Transverse colon (tissue), 4 donors: ENCODE measurements at regions not wholly inside any gene's neighbourhood (a gene's known extent, or its start where the extent isn't known, plus 50 kb on each side); places are given as distances from the start of the nearest gene placed in this dataset.

ENCODE experiments used
- DNase-seq: peaks from one replicate; pipeline ENCODE4 v3.0.0-alpha.2; 2019
- H3K27ac ChIP-seq, 4 donors: fragments of 200-600 bp; sonication (generic); 2 replicates each; pipeline ENCODE4 v1.5.1; 2016 to 2018; ENCODE audit warnings: inconsistent platforms in 4 of 4
- H3K27me3 ChIP-seq: fragments of 200-600 bp; sonication (generic); 2 replicates; pipeline ENCODE4 v1.5.1; 2017; ENCODE audit warnings: inconsistent platforms
- H3K36me3 ChIP-seq, 4 donors: fragments of 200-600 bp; sonication (generic); 2 replicates each; pipeline ENCODE4 v1.5.1; 2017 to 2019; ENCODE audit warnings: inconsistent platforms in 4 of 4
- H3K4me1 ChIP-seq, 4 donors: fragments of 200-600 bp; sonication (generic); 2 replicates each; pipeline ENCODE4 v1.5.1; 2017 to 2020; ENCODE audit warnings: inconsistent platforms in 4 of 4
- H3K4me3 ChIP-seq, 4 donors: fragments of 200-600 bp; sonication (generic); 1 replicate in 1 of 4; 2 replicates in 3 of 4; pipeline versions ENCODE4 v1.5.1 to v1.6.1; 2017 to 2019; ENCODE audit warnings: inconsistent platforms in 4 of 4
- H3K9me3 ChIP-seq, 2 donors: fragments of 200-600 bp; sonication (generic); 2 replicates each; pipeline ENCODE4 v1.5.1; 2017 to 2019; ENCODE audit warnings: inconsistent platforms in 2 of 2
- EP300 ChIP-seq: sonication (generic); formaldehyde crosslinking; IDR thresholded peaks from one replicate; pipeline ENCODE4 v1.6.1; 2017; ENCODE audit warnings: antibody characterized with exemption, low read depth
- POLR2A ChIP-seq: fragments of 450-650 bp; IDR thresholded peaks from one replicate; pipeline ENCODE4 v1.6.1; 2016; ENCODE audit warnings: antibody characterized with exemption, mild to moderate bottlenecking, moderate library complexity
- POLR2AphosphoS5 ChIP-seq, 3 donors: sonication (generic); formaldehyde crosslinking; IDR thresholded peaks; one replicate each; pipeline ENCODE4 v1.6.1; 2016; ENCODE audit warnings: antibody characterized with exemption in 3 of 3
- WGBS, 2 donors: methylation state at CpG; one replicate each; pipeline ENCODE4 v1.1.5; 2018; ENCODE audit warnings: low coverage in 1 of 2; 5-methylcytosine and 5-hydroxymethylcytosine counted together
- in situ Hi-C, 4 donors: fragments of 200-750 bp; cut with MboI; loops; one replicate each; pipeline versions ENCODE4 v1.15.0 to v1.15.1; 2017; ENCODE audit warnings: low sequenced_read_pairs in 3 of 4, low pct_ligation_motif_present in 1 of 4, low pct_unique_long_range_greater_than_20kb in 1 of 4
- intact Hi-C: fragments of 100-400 bp; cut with DNase I; formaldehyde crosslinking; loops from one replicate; pipeline ENCODE4 v1.15.1; 2023; ENCODE audit warnings: low total_unique reads
- TF ChIP-seq, protein P1 (sequence below), 5 experiments: fragments of 200-600 bp in 3 of 5; fragments of 450-650 bp in 2 of 5; sonication (generic) in 3 of 5; IDR thresholded peaks; 1 replicate in 2 of 5; 2 replicates in 3 of 5; pipeline ENCODE4 v1.5.1; 2016 to 2017; ENCODE audit warnings: antibody characterized with exemption in 5 of 5, inconsistent platforms in 3 of 5, mild to moderate bottlenecking in 2 of 5, moderate library complexity in 1 of 5

DNA sequence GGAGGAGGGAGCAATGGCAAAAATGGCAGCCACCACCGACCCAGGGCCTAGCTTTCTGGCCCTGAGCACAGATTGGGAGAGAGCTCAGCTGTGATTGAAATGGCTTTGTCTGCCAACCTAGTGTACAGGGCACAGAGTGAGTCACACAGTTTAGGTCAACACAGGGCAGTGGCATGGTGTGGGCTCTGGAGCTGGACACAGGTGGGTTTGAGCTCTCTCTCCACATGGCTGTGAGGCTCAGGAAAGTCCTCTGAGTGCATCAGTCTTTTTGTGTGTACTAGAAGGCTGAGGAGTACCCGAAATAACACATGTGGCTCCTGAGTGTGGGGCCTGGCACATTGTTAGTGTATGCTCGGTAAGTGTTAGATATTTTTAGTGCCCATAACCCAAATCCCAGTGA lies 60.2 kb upstream of the LOXL4 start:
- Histone ChIP-seq H3K4me1 (peaks cover 0 to 9% (median 2%) of the 10 kb centered on the region in 4 donors), H3K27me3 (no peaks in the 10 kb centered on the region), H3K36me3 (no peaks in the 10 kb centered on the region), H3K9me3 (no peaks in the 10 kb centered on the region), H3K4me3 (no peak overlapping the region), H3K27ac (no peak overlapping the region)
- WGBS, 2 donors: 69% methylated on average over 3 of the region's 3 CpGs; no CpG with 5 or more reads in 1 of the 2 donors
- intact Hi-C loops (no loop called here), in situ Hi-C loops (no loop called here)
- TF ChIP-seq, protein P1, sequence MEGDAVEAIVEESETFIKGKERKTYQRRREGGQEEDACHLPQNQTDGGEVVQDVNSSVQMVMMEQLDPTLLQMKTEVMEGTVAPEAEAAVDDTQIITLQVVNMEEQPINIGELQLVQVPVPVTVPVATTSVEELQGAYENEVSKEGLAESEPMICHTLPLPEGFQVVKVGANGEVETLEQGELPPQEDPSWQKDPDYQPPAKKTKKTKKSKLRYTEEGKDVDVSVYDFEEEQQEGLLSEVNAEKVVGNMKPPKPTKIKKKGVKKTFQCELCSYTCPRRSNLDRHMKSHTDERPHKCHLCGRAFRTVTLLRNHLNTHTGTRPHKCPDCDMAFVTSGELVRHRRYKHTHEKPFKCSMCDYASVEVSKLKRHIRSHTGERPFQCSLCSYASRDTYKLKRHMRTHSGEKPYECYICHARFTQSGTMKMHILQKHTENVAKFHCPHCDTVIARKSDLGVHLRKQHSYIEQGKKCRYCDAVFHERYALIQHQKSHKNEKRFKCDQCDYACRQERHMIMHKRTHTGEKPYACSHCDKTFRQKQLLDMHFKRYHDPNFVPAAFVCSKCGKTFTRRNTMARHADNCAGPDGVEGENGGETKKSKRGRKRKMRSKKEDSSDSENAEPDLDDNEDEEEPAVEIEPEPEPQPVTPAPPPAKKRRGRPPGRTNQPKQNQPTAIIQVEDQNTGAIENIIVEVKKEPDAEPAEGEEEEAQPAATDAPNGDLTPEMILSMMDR (IDR thresholded peaks at IDR 0.05): no peak
- TF ChIP-seq POLR2AphosphoS5 (IDR thresholded peaks at IDR 0.05) (no peak), EP300 (no peak), POLR2A (no peak)
- DNase-seq: no peak

DNA sequence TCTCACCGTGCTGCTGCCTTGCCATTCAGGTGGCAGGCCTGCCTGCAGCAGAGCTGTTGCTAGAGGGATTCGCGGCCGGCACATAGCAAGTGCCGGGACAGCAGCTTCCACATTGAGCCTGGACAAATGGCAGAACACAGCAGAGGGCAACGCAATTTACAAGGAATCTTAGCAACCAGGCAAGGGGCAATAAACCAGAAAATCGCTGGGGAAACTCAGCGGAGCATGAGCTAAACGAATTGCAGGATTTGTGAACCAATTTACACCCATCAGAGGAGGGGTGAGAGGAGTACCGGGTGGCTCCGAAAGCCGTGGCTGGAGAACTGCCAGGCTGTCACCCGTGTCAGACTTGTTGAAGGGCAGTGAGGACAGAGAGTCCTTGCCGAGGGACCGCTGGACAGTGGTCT lies 58.6 kb upstream of the LOXL4 start:
- Histone ChIP-seq H3K36me3 (no peaks in the 10 kb centered on the region), H3K4me3 (no peak overlapping the region), H3K4me1 (peaks cover 0 to 9% (median 3%) of the 10 kb centered on the region in 4 donors), H3K27me3 (no peaks in the 10 kb centered on the region), H3K27ac (no peak overlapping the region), H3K9me3 (no peaks in the 10 kb centered on the region)
- in situ Hi-C loops (no loop called here), intact Hi-C loops (no loop called here)
- DNase-seq: no peak
- WGBS, 2 donors: 36% methylated on average over 15 of the region's 15 CpGs; no CpG with 5 or more reads in 1 of the 2 donors
- TF ChIP-seq, protein P1 (IDR thresholded peaks at IDR 0.05): no peak
- TF ChIP-seq POLR2AphosphoS5 (IDR thresholded peaks at IDR 0.05): no peak
- no peak for TF ChIP-seq POLR2A
- TF ChIP-seq EP300: no peak

DNA sequence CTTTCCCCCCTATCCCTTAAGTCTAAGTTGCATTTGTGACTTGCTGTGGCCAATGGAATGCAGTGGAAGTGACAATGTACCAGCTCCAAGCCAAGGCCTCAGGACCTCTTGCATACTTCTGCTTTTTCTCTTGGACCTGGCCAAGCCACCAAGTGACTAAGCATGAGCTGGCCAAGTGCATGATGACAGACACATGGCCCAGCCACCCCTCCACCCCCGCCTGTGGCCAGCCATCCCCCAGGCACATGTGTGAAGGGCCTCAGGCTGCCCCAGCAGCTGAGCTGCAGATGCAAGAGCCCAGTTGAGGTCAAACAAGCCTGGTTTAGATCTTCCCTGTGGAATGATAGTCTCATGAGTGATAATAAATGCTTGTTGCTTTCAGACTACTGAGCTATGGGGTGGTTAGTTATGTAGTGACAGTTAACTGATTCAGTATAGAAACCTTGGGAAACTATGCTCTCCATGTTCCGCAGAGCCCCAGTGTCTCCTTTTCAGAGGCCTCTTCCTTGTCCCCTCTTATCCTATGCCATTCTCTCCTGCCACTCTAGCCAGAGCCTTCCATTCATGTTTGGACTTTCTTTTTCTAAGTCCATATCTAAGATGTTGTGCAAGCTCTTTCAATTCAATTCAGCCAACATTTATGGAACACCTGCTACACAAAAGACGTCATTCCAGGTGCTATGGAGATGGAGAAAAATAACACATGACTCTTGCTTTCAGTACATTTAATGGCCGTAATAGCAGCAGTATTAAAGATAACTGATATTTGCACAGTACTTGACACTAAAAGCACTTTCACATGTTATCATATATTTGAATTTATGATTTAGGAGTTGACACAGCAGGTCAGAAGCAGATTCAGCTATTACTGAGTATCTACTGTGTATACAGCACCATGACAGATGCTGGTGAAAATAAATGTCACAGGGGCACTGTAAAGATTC lies 55.5 kb upstream of the LOXL4 start:
- DNase-seq: peak; percentile 29
- TF ChIP-seq POLR2A (no peak), POLR2AphosphoS5 (IDR thresholded peaks at IDR 0.05) (peak in 2 of 3 donors; percentile 25 to 38), EP300 (no peak)
- TF ChIP-seq, protein P1 (IDR thresholded peaks at IDR 0.05): no peak
- intact Hi-C loops (no loop called here), in situ Hi-C loops (no loop called here)
- H3K27me3 ChIP-seq: no peaks in the 10 kb centered on the region
- H3K27ac ChIP-seq: no peak overlapping the region
- H3K4me3 ChIP-seq: no peak overlapping the region
- H3K4me1 ChIP-seq: peaks cover 0 to 9% (median 3%) of the 10 kb centered on the region in 4 donors
- WGBS, 2 donors: 42 to 49% methylated on average over 3 to 4 of the region's 4 CpGs
- no peaks in the 10 kb centered on the region for H3K36me3 ChIP-seq
- no peaks in the 10 kb centered on the region for H3K9me3 ChIP-seq

DNA sequence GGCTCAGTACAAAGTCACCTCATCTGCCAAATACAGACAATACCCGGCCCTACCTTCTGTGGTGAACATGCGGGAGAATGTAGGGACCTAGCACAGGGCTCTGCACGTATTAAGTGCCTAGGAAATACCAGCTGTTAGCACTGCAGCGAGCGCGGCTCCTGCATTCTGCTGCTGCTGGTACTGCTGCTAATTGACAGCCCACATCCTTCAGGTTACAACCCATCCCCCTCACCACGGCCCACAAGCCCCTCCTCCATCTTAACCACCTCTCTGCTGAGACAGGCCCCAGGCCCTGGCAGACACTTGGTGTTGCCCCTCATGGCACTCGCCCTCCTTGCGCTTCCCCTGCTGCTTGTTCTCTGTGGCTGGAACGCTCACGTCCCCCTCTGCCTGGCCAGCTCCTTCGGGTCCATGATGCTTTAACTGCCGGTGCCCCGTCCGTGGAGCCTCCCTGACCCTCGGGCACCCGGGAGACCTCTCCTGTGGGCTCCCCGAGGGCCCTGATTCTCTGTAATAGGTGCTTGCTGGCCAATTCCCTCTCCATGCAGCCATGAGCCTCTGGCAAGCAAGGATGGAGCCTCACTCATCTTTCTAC lies 53.3 kb upstream of the LOXL4 start:
- Histone ChIP-seq H3K36me3 (no peaks in the 10 kb centered on the region), H3K4me3 (no peak overlapping the region), H3K9me3 (no peaks in the 10 kb centered on the region), H3K27me3 (no peaks in the 10 kb centered on the region), H3K27ac (no peak overlapping the region), H3K4me1 (peaks cover 0 to 9% (median 3%) of the 10 kb centered on the region in 4 donors)
- intact Hi-C loops: no loop called here
- in situ Hi-C loops: no loop called here
- no peak for DNase-seq
- TF ChIP-seq EP300 (no peak), POLR2A (no peak), POLR2AphosphoS5 (IDR thresholded peaks at IDR 0.05) (no peak)
- TF ChIP-seq, protein P1 (IDR thresholded peaks at IDR 0.05): no peak
- 40 to 88% methylated on average over 1 to 18 of the region's 18 CpGs for WGBS, 2 donors
